ENCODE measurements at regions not wholly inside any gene's neighbourhood (a gene's known extent, or its start where the extent isn't known, plus 50 kb on each side); places are given as distances from the start of the nearest gene placed in this dataset.
A peak's percentile ranks its signal among the peaks of the same experiment; 100 is the strongest.
"Not testable (repeated sequence)": the region's sequence is repeated elsewhere in the genome, so short reads cannot be mapped to it uniquely, and the experiment has no call there.

- in situ Hi-C loops (cut with MboI): no loop called here
- no peaks in the 10 kb centered on the region for H4K20me1 ChIP-seq (ENCODE audit: insufficient read depth)
- H3K9me3 ChIP-seq (ENCODE audit: low read depth): no peaks in the 10 kb centered on the region
- H3K27me3 ChIP-seq (replicated peaks; ENCODE audit: insufficient read depth): peaks cover 8% of the 10 kb centered on the region; the same call in 1 of the 2 replicates
- no peaks in the 10 kb centered on the region for H3K4me1 ChIP-seq (ENCODE audit: insufficient read depth)
- TF ChIP-seq EZH2phosphoT487 (IDR thresholded peaks at IDR 0.05; ENCODE audit: insufficient read depth, low read depth): no peak
- TF ChIP-seq EZH2 (IDR thresholded peaks at IDR 0.05; ENCODE audit: insufficient read depth, poor library complexity, severe bottlenecking): no peak
- no peak for DNase-seq
- no peaks in the 10 kb centered on the region for H3F3A ChIP-seq (ENCODE audit: insufficient read depth)
- 62 to 65% methylated on average over 4 of the region's 4 CpGs for WGBS, 2 experiments (ENCODE audit: low coverage in 1 of 2, low lambda C conversion rate in 2 of 2, missing lambda C conversion rate in 2 of 2)
- H2AFZ ChIP-seq: no peak overlapping the region
- H3K9ac ChIP-seq: no peak overlapping the region
- no peak overlapping the region for H3K4me2 ChIP-seq (ENCODE audit: unreplicated experiment)
- no peak overlapping the region for H3K4me3 ChIP-seq
- H3K79me2 ChIP-seq (ENCODE audit: insufficient read depth): no peaks in the 10 kb centered on the region
- no peaks in the 10 kb centered on the region for H3K36me3 ChIP-seq (ENCODE audit: low read depth)
- no peaks in the 10 kb centered on the region for H3K9me2 ChIP-seq (ENCODE audit: insufficient read depth)
- no peak overlapping the region for H3K27ac ChIP-seq
These were observed 181.1 kb downstream of the ALX1 start for GRCh38 chr12:85461127-85461526.

DNA sequence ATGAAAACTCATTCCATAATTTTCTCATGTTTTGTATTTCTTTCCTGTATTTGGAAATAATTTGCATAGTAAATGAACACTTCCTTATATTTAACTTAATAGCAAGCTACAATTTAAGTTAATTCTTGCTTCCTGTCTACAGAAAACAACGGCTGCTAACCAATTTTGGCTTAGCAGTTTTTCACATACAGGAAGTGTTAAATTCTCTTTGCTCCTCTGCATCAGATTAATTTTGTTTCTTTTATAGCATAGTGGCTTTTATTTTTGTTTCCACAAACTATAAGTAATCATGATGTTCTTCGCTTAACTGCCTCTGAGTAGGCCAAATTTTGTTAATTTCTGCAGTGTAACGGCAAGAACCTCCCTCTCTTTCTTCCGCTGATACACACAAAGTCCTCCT is 182.9 kb downstream of the ALX1 start:
- no peaks in the 10 kb centered on the region for H3K9me2 ChIP-seq (ENCODE audit: insufficient read depth)
- peaks cover 10% of the 10 kb centered on the region for H3K27me3 ChIP-seq (replicated peaks; ENCODE audit: insufficient read depth)
- H3K36me3 ChIP-seq (ENCODE audit: low read depth): no peaks in the 10 kb centered on the region
- no peak overlapping the region for H2AFZ ChIP-seq
- H3K9me3 ChIP-seq (ENCODE audit: low read depth): no peaks in the 10 kb centered on the region
- TF ChIP-seq EZH2 (IDR thresholded peaks at IDR 0.05; ENCODE audit: insufficient read depth, poor library complexity, severe bottlenecking) (no peak), EZH2phosphoT487 (IDR thresholded peaks at IDR 0.05; ENCODE audit: insufficient read depth, low read depth) (no peak)
- no peak overlapping the region for H3K4me2 ChIP-seq (ENCODE audit: unreplicated experiment)
- H3K9ac ChIP-seq: no peak overlapping the region
- in situ Hi-C loops (cut with MboI): no loop called here
- no peak for DNase-seq
- no peaks in the 10 kb centered on the region for H3F3A ChIP-seq (ENCODE audit: insufficient read depth)
- WGBS, 2 experiments (ENCODE audit: low coverage in 1 of 2, low lambda C conversion rate in 2 of 2, missing lambda C conversion rate in 2 of 2): 89 to 91% methylated on average over 4 of the region's 4 CpGs
- H4K20me1 ChIP-seq (ENCODE audit: insufficient read depth): no peaks in the 10 kb centered on the region
- H3K79me2 ChIP-seq (ENCODE audit: insufficient read depth): no peaks in the 10 kb centered on the region
- no peak overlapping the region for H3K27ac ChIP-seq
- no peak overlapping the region for H3K4me3 ChIP-seq
- H3K4me1 ChIP-seq (ENCODE audit: insufficient read depth): no peaks in the 10 kb centered on the region; the same call in 1 of the 2 replicates

DNA sequence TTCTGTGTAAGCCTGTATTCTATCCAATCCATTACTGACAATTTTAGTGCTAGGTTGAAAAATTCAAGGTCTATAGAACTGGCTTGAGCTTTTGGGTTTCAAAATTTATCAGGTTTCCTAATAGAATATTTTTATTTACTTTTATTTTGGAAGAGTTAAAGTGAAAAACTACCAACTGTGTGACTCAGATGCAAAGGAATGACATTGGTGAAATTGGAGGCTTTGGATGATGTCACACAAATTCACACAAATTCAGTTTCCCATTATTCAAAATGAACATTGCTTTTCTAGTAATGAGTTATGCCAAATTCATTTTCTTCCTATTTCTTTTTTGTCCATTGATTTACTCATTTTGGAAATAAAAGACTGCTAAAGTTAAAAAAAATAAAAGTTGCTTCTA is 186.9 kb downstream of the ALX1 start:
- peaks cover 10% of the 10 kb centered on the region for H3K27me3 ChIP-seq (replicated peaks; ENCODE audit: insufficient read depth)
- no peak overlapping the region for H3K4me3 ChIP-seq
- H3K9me2 ChIP-seq (ENCODE audit: insufficient read depth): no peaks in the 10 kb centered on the region
- no peak overlapping the region for H3K9ac ChIP-seq
- no peak overlapping the region for H3K4me2 ChIP-seq (ENCODE audit: unreplicated experiment)
- H3K27ac ChIP-seq: no peak overlapping the region
- H3K79me2 ChIP-seq (ENCODE audit: insufficient read depth): no peaks in the 10 kb centered on the region
- no peaks in the 10 kb centered on the region for H3K9me3 ChIP-seq (ENCODE audit: low read depth)
- no peaks in the 10 kb centered on the region for H3K36me3 ChIP-seq (ENCODE audit: low read depth)
- DNase-seq: peak; percentile 37
- no peaks in the 10 kb centered on the region for H4K20me1 ChIP-seq (ENCODE audit: insufficient read depth)
- in situ Hi-C loops (cut with MboI): no loop called here
- TF ChIP-seq EZH2 (IDR thresholded peaks at IDR 0.05; ENCODE audit: insufficient read depth, poor library complexity, severe bottlenecking) (no peak), EZH2phosphoT487 (IDR thresholded peaks at IDR 0.05; ENCODE audit: insufficient read depth, low read depth) (no peak)
- no peaks in the 10 kb centered on the region for H3F3A ChIP-seq (ENCODE audit: insufficient read depth)
- H2AFZ ChIP-seq: no peak overlapping the region
- no peaks in the 10 kb centered on the region; the same call in 1 of the 2 replicates for H3K4me1 ChIP-seq (ENCODE audit: insufficient read depth)

GRCh38 chr12:85468356-85469157 is 188.5 kb downstream of the ALX1 start:
- Histone ChIP-seq H3K4me1 (ENCODE audit: insufficient read depth) (no peaks in the 10 kb centered on the region; the same call in 1 of the 2 replicates), H3K9me3 (ENCODE audit: low read depth) (no peaks in the 10 kb centered on the region), H3K9me2 (ENCODE audit: insufficient read depth) (no peaks in the 10 kb centered on the region), H2AFZ (peak overlapping the region; percentile 61), H3F3A (ENCODE audit: insufficient read depth) (no peaks in the 10 kb centered on the region), H3K27ac (no peak overlapping the region), H3K36me3 (ENCODE audit: low read depth) (no peaks in the 10 kb centered on the region), H3K4me2 (ENCODE audit: unreplicated experiment) (peak overlapping the region; percentile 75), H3K4me3 (peak overlapping the region; percentile 64), H3K9ac (no peak overlapping the region), H3K27me3 (replicated peaks; ENCODE audit: insufficient read depth) (peaks cover 9% of the 10 kb centered on the region), H4K20me1 (ENCODE audit: insufficient read depth) (no peaks in the 10 kb centered on the region), H3K79me2 (ENCODE audit: insufficient read depth) (no peaks in the 10 kb centered on the region)
- in situ Hi-C loops (cut with MboI): no loop called here
- 20 to 22% methylated on average over 15 of the region's 15 CpGs for WGBS, 2 experiments (ENCODE audit: low coverage in 1 of 2, low lambda C conversion rate in 2 of 2, missing lambda C conversion rate in 2 of 2)
- DNase-seq: peak; percentile 74
- TF ChIP-seq EZH2phosphoT487 (IDR thresholded peaks at IDR 0.05; ENCODE audit: insufficient read depth, low read depth) (no peak), EZH2 (IDR thresholded peaks at IDR 0.05; ENCODE audit: insufficient read depth, poor library complexity, severe bottlenecking) (no peak)

GRCh38 chr12:85469158-85470086 is 189.4 kb downstream of the ALX1 start:
- Histone ChIP-seq H2AFZ (peak overlapping the region; percentile 61), H3K4me2 (ENCODE audit: unreplicated experiment) (peak overlapping the region; percentile 75)
- H3K79me2 ChIP-seq (ENCODE audit: insufficient read depth); H3F3A ChIP-seq (ENCODE audit: insufficient read depth); DNase-seq; H3K9me3 ChIP-seq (ENCODE audit: low read depth); H3K9ac ChIP-seq; H3K36me3 ChIP-seq (ENCODE audit: low read depth); H3K9me2 ChIP-seq (ENCODE audit: insufficient read depth); H3K27me3 ChIP-seq (replicated peaks; ENCODE audit: insufficient read depth); H3K4me3 ChIP-seq; H3K4me1 ChIP-seq (ENCODE audit: insufficient read depth); H3K27ac ChIP-seq; H4K20me1 ChIP-seq (ENCODE audit: insufficient read depth); in situ Hi-C loops (cut with MboI): not testable (repeated sequence)
- 52% methylated on average over 5 of the region's 5 CpGs for WGBS, 2 experiments (ENCODE audit: low coverage in 1 of 2, low lambda C conversion rate in 2 of 2, missing lambda C conversion rate in 2 of 2)

GRCh38 chr12:85475277-85475676 is 195.3 kb downstream of the ALX1 start:
- H3K27ac ChIP-seq; in situ Hi-C loops (cut with MboI); H2AFZ ChIP-seq; H3K4me2 ChIP-seq (ENCODE audit: unreplicated experiment); H3K9me3 ChIP-seq (ENCODE audit: low read depth); H3K27me3 ChIP-seq (replicated peaks; ENCODE audit: insufficient read depth); H3K9me2 ChIP-seq (ENCODE audit: insufficient read depth); H3K9ac ChIP-seq; DNase-seq; H3K79me2 ChIP-seq (ENCODE audit: insufficient read depth); H3K36me3 ChIP-seq (ENCODE audit: low read depth); H3K4me1 ChIP-seq (ENCODE audit: insufficient read depth); H3F3A ChIP-seq (ENCODE audit: insufficient read depth); H4K20me1 ChIP-seq (ENCODE audit: insufficient read depth); H3K4me3 ChIP-seq: not testable (repeated sequence)
- 38 to 66% methylated on average over 1 of the region's 1 CpG for WGBS, 2 experiments (ENCODE audit: low coverage in 1 of 2, low lambda C conversion rate in 2 of 2, missing lambda C conversion rate in 2 of 2)

All from GM23248 (cell line).